IMR-90 (cell line): ENCODE measurements at regions not wholly inside any gene's neighbourhood (a gene's known extent, or its start where the extent isn't known, plus 50 kb on each side); places are given as distances from the start of the nearest gene placed in this dataset.

ENCODE experiments used
- ATAC-seq: fragments of 200-7000 bp; cut with Tn5 transposase; 2 replicates; pipeline ENCODE4 v1.9.1; 2020; ENCODE audit warnings: low read depth, mild to moderate bottlenecking, moderate library complexity
- BruUV-seq: library from RNA; stranded (reverse); fragments of 400-500 nt; replicated peaks from 2 replicates; lab custom pipeline; 2021; lab: Mats Ljungman, UMichigan
- CTCF ChIA-PET: fragments of 300-600 bp; formaldehyde crosslinking; extraction: SDS; loops from one replicate; lab custom pipeline; 2021; ENCODE audit warnings: antibody characterized with exemption; lab: Yijun Ruan, JAX
- POLR2A ChIA-PET: fragments of 300-600 bp; sonication (Branson Sonifier 250); formaldehyde crosslinking; loops from one replicate; lab custom pipeline; 2022; ENCODE audit warnings: antibody characterized with exemption; ENCODE audit not compliant: unreplicated experiment; lab: Charles Lee
- DNase-seq: peaks from one replicate; pipeline ENCODE4 v3.0.0; 2013
- H2AFZ ChIP-seq: replicated peaks from 2 replicates; pipeline ENCODE3; 2013; ENCODE audit warnings: low read length, mild to moderate bottlenecking; ENCODE audit not compliant: poor library complexity
- H2AK5ac ChIP-seq: 2 replicates; pipeline ENCODE4 v1.6.1; 2013; ENCODE audit warnings: low read depth, low read length, inconsistent platforms
- H2AK9ac ChIP-seq: replicated peaks from 2 replicates; pipeline ENCODE3; 2013; ENCODE audit warnings: mild to moderate bottlenecking, low read depth, low read length, moderate library complexity; ENCODE audit not compliant: poor library complexity
- H2BK120ac ChIP-seq: 2 replicates; pipeline ENCODE4 v1.6.1; 2013; ENCODE audit warnings: low read depth, low read length, inconsistent platforms
- H2BK15ac ChIP-seq: 3 replicates; pipeline ENCODE4 v1.6.1; 2013; ENCODE audit warnings: low read depth, low read length, inconsistent platforms
- H2BK20ac ChIP-seq: 2 replicates; pipeline ENCODE4 v1.6.1; 2013; ENCODE audit warnings: low read depth, mild to moderate bottlenecking, inconsistent platforms, low read length, moderate library complexity
- H2BK5ac ChIP-seq: 2 replicates; pipeline ENCODE4 v1.6.1; 2013; ENCODE audit warnings: mild to moderate bottlenecking, low read depth, low read length, inconsistent platforms; ENCODE audit not compliant: poor library complexity, severe bottlenecking
- H3K14ac ChIP-seq: replicated peaks from 2 replicates; pipeline ENCODE4 v1.6.1; 2013; ENCODE audit warnings: low read depth, low read length, inconsistent platforms
- H3K18ac ChIP-seq: 2 replicates; pipeline ENCODE4 v1.6.1; 2013; ENCODE audit warnings: low read depth, low read length, control low read depth
- H3K23ac ChIP-seq: 2 replicates; pipeline ENCODE4 v1.6.1; 2013; ENCODE audit warnings: low read depth, low read length, inconsistent platforms
- H3K27ac ChIP-seq: 2 replicates; pipeline ENCODE4 v1.5.1; 2013; ENCODE audit warnings: mild to moderate bottlenecking, control low read depth, low read length; ENCODE audit not compliant: insufficient read depth
- H3K27me3 ChIP-seq: 2 replicates; pipeline ENCODE4 v1.6.1; 2013; ENCODE audit warnings: low read length; ENCODE audit not compliant: control insufficient read depth, insufficient read depth
- H3K36me3 ChIP-seq: 2 replicates; pipeline ENCODE4 v1.6.1; 2013; ENCODE audit warnings: low read length, mixed read lengths; ENCODE audit not compliant: control insufficient read depth, insufficient read depth
- H3K4ac ChIP-seq: 2 replicates; pipeline ENCODE4 v1.6.1; 2013; ENCODE audit warnings: low read depth, low read length, inconsistent platforms
- H3K4me1 ChIP-seq: 2 replicates; pipeline ENCODE4 v1.6.1; 2013; ENCODE audit warnings: low read length, mixed read lengths; ENCODE audit not compliant: control insufficient read depth, insufficient read depth
- H3K4me2 ChIP-seq: 2 replicates; pipeline ENCODE4 v1.6.1; 2013; ENCODE audit warnings: low read depth, mild to moderate bottlenecking, control low read depth, low read length, moderate library complexity
- H3K4me3 ChIP-seq: 2 replicates; pipeline ENCODE4 v1.5.1; 2013; ENCODE audit warnings: low read depth, mild to moderate bottlenecking, control low read depth, low read length, moderate library complexity; ENCODE audit not compliant: insufficient read depth
- H3K56ac ChIP-seq: 2 replicates; pipeline ENCODE4 v1.6.1; 2013; ENCODE audit warnings: low read length, inconsistent platforms; ENCODE audit not compliant: insufficient read depth; ENCODE audit errors: extremely low read depth
- H3K79me1 ChIP-seq, 2 experiments: 2 replicates each; pipeline ENCODE4 v1.6.1; 2013; ENCODE audit warnings: low read length in 2 of 2, inconsistent platforms in 1 of 2, low read depth in 1 of 2
- H3K9ac ChIP-seq: 2 replicates; pipeline ENCODE4 v1.6.1; 2013; ENCODE audit warnings: low read depth, low read length, control low read depth
- H3K9me1 ChIP-seq: 2 replicates; pipeline ENCODE4 v1.6.1; 2013; ENCODE audit warnings: low read length, inconsistent platforms; ENCODE audit not compliant: insufficient read depth
- H3K9me3 ChIP-seq: 2 replicates; pipeline ENCODE4 v1.6.1; 2013; ENCODE audit warnings: low read length; ENCODE audit not compliant: control insufficient read depth, insufficient read depth
- H4K20me1 ChIP-seq: 2 replicates; pipeline ENCODE4 v1.6.1; 2013; ENCODE audit warnings: low read length, inconsistent platforms; ENCODE audit not compliant: insufficient read depth
- H4K5ac ChIP-seq: 2 replicates; pipeline ENCODE4 v1.6.1; 2013; ENCODE audit warnings: mild to moderate bottlenecking, low read depth, low read length, control low read depth
- H4K8ac ChIP-seq, 2 experiments: 2 replicates each; pipeline ENCODE4 v1.6.1; 2013; ENCODE audit warnings: low read depth in 2 of 2, low read length in 2 of 2, control low read depth in 1 of 2, inconsistent platforms in 1 of 2
- H4K91ac ChIP-seq: 2 replicates; pipeline ENCODE4 v1.6.1; 2013; ENCODE audit warnings: low read depth, low read length, inconsistent platforms; ENCODE audit not compliant: insufficient read depth
- BHLHE40 ChIP-seq: fragments of 150-350 bp; IDR thresholded peaks from 2 replicates; pipeline ENCODE4 v1.6.1; 2016; ENCODE audit warnings: mild to moderate bottlenecking, low read depth, low read length
- CEBPB ChIP-seq: IDR thresholded peaks from 2 replicates; pipeline ENCODE4 v1.6.1; 2012; ENCODE audit warnings: low read depth, low read length, improper control_type of control experiment
- CHD1 ChIP-seq: IDR thresholded peaks from 2 replicates; pipeline ENCODE4 v1.6.1; 2012; ENCODE audit warnings: low read depth, low read length, improper control_type of control experiment
- CTCF ChIP-seq: conservative IDR thresholded peaks from 2 replicates; pipeline ENCODE4 v1.5.1; 2012; ENCODE audit warnings: mild to moderate bottlenecking, low read depth, low read length, improper control_type of control experiment
- ELK1 ChIP-seq: fragments of 150-350 bp; IDR thresholded peaks from 2 replicates; pipeline ENCODE4 v1.6.1; 2016; ENCODE audit warnings: low read depth, mild to moderate bottlenecking, low read length, moderate library complexity, borderline replicate concordance
- FOS ChIP-seq: fragments of 150-350 bp; IDR thresholded peaks from 2 replicates; pipeline ENCODE4 v1.6.1; 2016; ENCODE audit warnings: low read depth, low read length
- NFE2L2 ChIP-seq: fragments of 150-350 bp; IDR thresholded peaks from 2 replicates; pipeline ENCODE4 v1.6.1; 2016; ENCODE audit warnings: low read depth, mild to moderate bottlenecking, low read length
- POLR2A ChIP-seq: IDR thresholded peaks from 2 replicates; pipeline ENCODE4 v1.6.1; 2012; ENCODE audit warnings: mild to moderate bottlenecking, low read depth, low read length
- RAD21 ChIP-seq: IDR thresholded peaks from 2 replicates; pipeline ENCODE4 v1.6.1; 2012; ENCODE audit warnings: low read length, improper control_type of control experiment
- RCOR1 ChIP-seq: IDR thresholded peaks from 2 replicates; pipeline ENCODE4 v1.6.1; 2012; ENCODE audit warnings: mild to moderate bottlenecking, low read length, improper control_type of control experiment; ENCODE audit not compliant: insufficient replicate concordance
- RFX5 ChIP-seq: IDR thresholded peaks from 2 replicates; pipeline ENCODE4 v1.8.0; 2012; ENCODE audit warnings: low read depth, mild to moderate bottlenecking, low read length, moderate library complexity
- SMC3 ChIP-seq: fragments of 150-350 bp; IDR thresholded peaks from 2 replicates; pipeline ENCODE4 v1.6.1; 2016; ENCODE audit warnings: low read depth, mild to moderate bottlenecking, antibody characterized with exemption, low read length, moderate library complexity
- USF2 ChIP-seq: fragments of 150-350 bp; IDR thresholded peaks from 2 replicates; pipeline ENCODE4 v1.6.1; 2017; ENCODE audit warnings: mild to moderate bottlenecking, antibody characterized with exemption, low read length, low read depth
- WGBS, 2 experiments: methylation state at CpG; one replicate each; pipeline versions ENCODE4 v1.1.5 to v1.1.7; 2013; ENCODE audit warnings: missing lambda C conversion rate in 2 of 2; ENCODE audit not compliant: insufficient read length in 1 of 2; ENCODE audit errors: extremely low coverage in 2 of 2; 5-methylcytosine and 5-hydroxymethylcytosine counted together
- dilution Hi-C: fragments of 300-500 bp; cut with HindIII; formaldehyde crosslinking; loops from one replicate; pipeline ENCODE4 v1.14.3; 2018; ENCODE audit warnings: low sequenced_read_pairs; ENCODE audit not compliant: unreplicated experiment
- in situ Hi-C: fragments of 300-500 bp; cut with MboI; formaldehyde crosslinking; loops from 3 replicates; pipeline ENCODE4 v1.14.3; 2019; ENCODE audit warnings: low sequenced_read_pairs, inconsistent platforms, mixed read lengths
- intact Hi-C: fragments of 100-400 bp; cut with micrococcal nuclease; formaldehyde crosslinking; loops from 2 replicates; pipeline ENCODE4 v1.10.0; 2022

GRCh38 chr16:54425681-54426552, 139.3 kb upstream of the IRX3 start (continued):
- no peak for TF ChIP-seq POLR2A

GRCh38 chr16:54425068-54425467, 138.5 kb upstream of the IRX3 start:
- no peak for DNase-seq
- no peak overlapping the region for H2BK120ac ChIP-seq
- no peak overlapping the region for H2BK5ac ChIP-seq
- ChIA-PET CTCF (no interaction called here), POLR2A (no interaction called here)
- H2AK5ac ChIP-seq: no peak overlapping the region
- no peak overlapping the region for H3K18ac ChIP-seq
- no CpG with 5 or more reads among the region's 1 CpG for WGBS, 2 experiments
- H3K4me3 ChIP-seq: no peak overlapping the region
- H3K9me3 ChIP-seq: no peaks in the 10 kb centered on the region
- H3K79me1 ChIP-seq: no peaks in the 10 kb centered on the region
- H4K20me1 ChIP-seq: no peaks in the 10 kb centered on the region
- dilution Hi-C loops: no loop called here
- H3K14ac ChIP-seq: no peak overlapping the region
- no peaks in the 10 kb centered on the region for H3K36me3 ChIP-seq
- H4K8ac ChIP-seq: no peak overlapping the region
- no peak overlapping the region for H3K9ac ChIP-seq
- H4K91ac ChIP-seq: no peak overlapping the region
- H3K23ac ChIP-seq: no peak overlapping the region
- H2BK15ac ChIP-seq: no peak overlapping the region
- no peak overlapping the region for H3K4me2 ChIP-seq
- no peak overlapping the region for H2AK9ac ChIP-seq
- in situ Hi-C loops: no loop called here
- no TSS peak for BruUV-seq
- H3K4me1 ChIP-seq: no peaks in the 10 kb centered on the region
- H3K56ac ChIP-seq: no peak overlapping the region
- H3K4ac ChIP-seq: no peak overlapping the region
- H3K27ac ChIP-seq: no peak overlapping the region
- ATAC-seq: no peak
- intact Hi-C loops: no loop called here
- no peak overlapping the region for H4K5ac ChIP-seq
- H3K9me1 ChIP-seq: no peaks in the 10 kb centered on the region
- H2BK20ac ChIP-seq: no peak overlapping the region
- H2AFZ ChIP-seq: no peak overlapping the region
- peaks cover 1% of the 10 kb centered on the region; the same call in 1 of the 2 replicates for H3K27me3 ChIP-seq
- TF ChIP-seq SMC3 (no peak), RCOR1 (no peak), BHLHE40 (no peak), CHD1 (no peak), CEBPB (no peak), RAD21 (no peak), RFX5 (no peak), ELK1 (no peak), CTCF (no peak), NFE2L2 (no peak), USF2 (no peak), POLR2A (no peak), FOS (no peak)
